HK-2 (cell line): ENCODE measurements at regions not wholly inside any gene's neighbourhood (a gene's known extent, or its start where the extent isn't known, plus 50 kb on each side); places are given as distances from the start of the nearest gene placed in this dataset.

Source experiments
- DNase-seq: peaks from one replicate; pipeline ENCODE4 v3.0.0-alpha.2; 2018; ENCODE audit not compliant: unreplicated experiment

GRCh38 chr3:107428051-107428858 lies 51.0 kb downstream of the CCDC54 start:
- DNase-seq: no peak

GRCh38 chr3:107429320-107430181 lies 52.3 kb downstream of the CCDC54 start:
- peak; percentile 71 for DNase-seq

GRCh38 chr3:107430214-107430995 lies 53.2 kb downstream of the CCDC54 start:
- no peak for DNase-seq

- DNase-seq: no peak
Observed at GRCh38 chr3:107430996-107431245, 53.7 kb downstream of the CCDC54 start.

GRCh38 chr3:107431246-107432012 lies 54.2 kb downstream of the CCDC54 start:
- DNase-seq: peak; percentile 79

GRCh38 chr3:107432013-107432515 lies 54.8 kb downstream of the CCDC54 start:
- peak; percentile 8 for DNase-seq

- DNase-seq: peak; percentile 5
Observed at GRCh38 chr3:107432646-107433045, 55.4 kb downstream of the CCDC54 start.

GRCh38 chr3:107436029-107436428 lies 58.8 kb downstream of the CCDC54 start:
- DNase-seq: no peak

- no peak for DNase-seq
Observed at GRCh38 chr3:107438671-107439070, 61.4 kb downstream of the CCDC54 start.

GRCh38 chr3:107441617-107442016 lies 64.4 kb downstream of the CCDC54 start:
- DNase-seq: no peak

- DNase-seq: no peak
Observed at GRCh38 chr3:107443461-107443860, 66.2 kb downstream of the CCDC54 start.

GRCh38 chr3:107446706-107447105 lies 69.5 kb downstream of the CCDC54 start:
- no peak for DNase-seq

- no peak for DNase-seq
Observed at GRCh38 chr3:107450254-107450893, 72.4 kb upstream of the BBX start.

- no peak for DNase-seq
Observed at GRCh38 chr3:107452436-107452835, 70.3 kb upstream of the BBX start.

- no peak for DNase-seq
Observed at GRCh38 chr3:107453504-107453903, 69.3 kb upstream of the BBX start.

GRCh38 chr3:107455621-107456020 lies 67.1 kb upstream of the BBX start:
- no peak for DNase-seq

GRCh38 chr3:107456501-107456900 lies 66.3 kb upstream of the BBX start:
- no peak for DNase-seq

- DNase-seq: no peak
Observed at GRCh38 chr3:107458871-107459270, 63.9 kb upstream of the BBX start.

GRCh38 chr3:107461721-107462120 lies 61.0 kb upstream of the BBX start:
- no peak for DNase-seq

GRCh38 chr3:107464037-107464436 lies 58.7 kb upstream of the BBX start:
- DNase-seq: no peak

- DNase-seq: no peak
Observed at GRCh38 chr3:107465064-107465631, 57.6 kb upstream of the BBX start.
